ENCODE measurements at regions not wholly inside any gene's neighbourhood (a gene's known extent, or its start where the extent isn't known, plus 50 kb on each side); places are given as distances from the start of the nearest gene placed in this dataset.
"Not testable (repeated sequence)": the region's sequence is repeated elsewhere in the genome, so short reads cannot be mapped to it uniquely, and the experiment has no call there.

DNA sequence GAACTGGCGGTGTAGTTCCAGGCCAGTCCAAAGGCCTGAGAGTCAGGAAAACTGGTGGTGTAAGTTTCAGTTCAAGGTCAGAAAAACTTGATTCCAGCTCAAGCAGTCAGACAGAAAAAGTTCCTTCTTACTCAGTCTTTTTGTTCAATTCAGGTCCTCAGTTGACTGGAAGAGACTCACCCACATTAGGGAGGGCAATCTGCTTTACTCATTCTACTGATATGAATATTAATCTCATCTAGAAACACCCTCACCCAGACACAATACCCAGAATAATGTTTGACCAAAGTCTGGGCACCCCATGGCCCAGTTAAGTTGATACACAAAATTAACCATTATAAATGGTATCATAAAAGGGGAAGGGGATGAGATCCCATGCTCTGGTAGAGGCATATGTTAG, 50.1 kb upstream of the LTA4H start:
- no peak for DNase-seq

GRCh38 chr12:96086190-96086589, 50.8 kb upstream of the LTA4H start:
- DNase-seq: not testable (repeated sequence)

DNA sequence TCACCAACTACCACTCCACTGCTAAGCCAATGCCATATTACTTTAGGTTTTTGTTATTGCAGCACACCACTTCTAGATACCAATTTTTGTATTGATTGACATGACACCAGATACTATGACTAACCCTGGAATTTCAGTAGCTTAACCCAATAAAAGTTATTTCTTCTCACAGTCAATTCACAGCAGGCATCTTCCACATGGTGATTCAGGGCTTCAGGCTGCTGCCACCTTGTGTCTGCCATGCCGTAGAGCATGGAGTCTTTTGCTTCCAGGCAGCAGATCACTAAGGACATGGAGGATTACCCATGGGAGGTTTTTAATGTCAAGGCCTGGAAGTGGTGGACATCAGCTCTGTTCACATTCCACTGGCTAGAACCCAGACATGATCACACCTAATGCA, 56.4 kb upstream of the LTA4H start:
- DNase-seq: no peak

DNA sequence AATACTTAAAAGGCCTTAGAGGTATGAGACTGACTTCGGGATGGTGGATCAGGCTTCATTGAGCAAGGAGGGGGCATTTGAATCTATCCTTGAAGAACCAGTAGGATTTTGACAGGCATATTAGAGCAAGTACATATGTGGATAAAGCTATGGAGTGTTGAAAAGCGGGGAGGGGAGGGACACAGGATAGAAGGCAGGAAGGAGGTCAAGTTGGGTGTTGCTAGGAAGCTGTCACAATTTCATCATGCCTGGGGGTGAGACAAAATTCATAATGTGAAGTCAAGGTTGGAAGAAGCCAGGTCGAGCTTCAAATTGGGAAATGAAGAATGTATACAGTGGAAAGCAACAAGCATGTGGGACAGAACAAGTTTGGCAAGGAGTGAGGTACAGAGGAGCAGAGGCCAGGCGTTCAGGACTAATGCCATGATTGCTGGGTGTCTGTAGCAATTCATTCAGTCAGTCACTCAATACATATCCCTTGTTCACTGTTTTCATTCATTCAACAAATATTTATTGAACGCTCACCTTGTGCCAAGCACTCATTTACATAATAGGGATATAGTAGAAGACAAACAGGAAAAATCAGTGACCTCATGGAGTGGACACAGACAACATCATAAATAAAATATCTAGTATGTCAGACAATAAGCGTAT, 58.3 kb upstream of the LTA4H start:
- DNase-seq: no peak

- no peak for DNase-seq
These were observed 58.8 kb upstream of the LTA4H start for GRCh38 chr12:96094201-96094600.

GRCh38 chr12:96098631-96099030, 63.2 kb upstream of the LTA4H start:
- no peak for DNase-seq

GRCh38 chr12:96099421-96099820, 64.0 kb upstream of the LTA4H start:
- DNase-seq: no peak

- DNase-seq: no peak
These were observed 64.6 kb upstream of the LTA4H start for GRCh38 chr12:96099986-96100385.

DNA sequence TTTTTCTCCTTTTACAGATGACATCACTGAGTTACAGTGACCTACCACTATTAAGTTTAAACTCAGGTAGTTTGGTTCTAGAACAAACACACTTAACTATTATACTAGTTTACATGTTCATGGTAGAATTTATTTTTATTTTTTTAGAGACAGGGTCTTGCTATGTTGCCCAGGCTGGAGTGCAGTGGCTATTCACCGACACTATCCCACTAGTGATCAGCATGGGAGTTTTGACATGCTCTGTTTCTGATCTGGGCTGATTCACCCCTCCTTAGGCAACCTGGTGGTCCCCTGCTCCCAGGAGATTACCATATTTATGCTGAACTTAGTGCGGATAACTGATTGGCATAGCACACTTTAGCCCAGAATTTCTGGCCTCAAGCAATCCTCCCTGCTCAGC, 66.4 kb upstream of the LTA4H start:
- DNase-seq: no peak

- no peak for DNase-seq
These were observed 67.8 kb upstream of the LTA4H start for GRCh38 chr12:96103067-96103644.

DNA sequence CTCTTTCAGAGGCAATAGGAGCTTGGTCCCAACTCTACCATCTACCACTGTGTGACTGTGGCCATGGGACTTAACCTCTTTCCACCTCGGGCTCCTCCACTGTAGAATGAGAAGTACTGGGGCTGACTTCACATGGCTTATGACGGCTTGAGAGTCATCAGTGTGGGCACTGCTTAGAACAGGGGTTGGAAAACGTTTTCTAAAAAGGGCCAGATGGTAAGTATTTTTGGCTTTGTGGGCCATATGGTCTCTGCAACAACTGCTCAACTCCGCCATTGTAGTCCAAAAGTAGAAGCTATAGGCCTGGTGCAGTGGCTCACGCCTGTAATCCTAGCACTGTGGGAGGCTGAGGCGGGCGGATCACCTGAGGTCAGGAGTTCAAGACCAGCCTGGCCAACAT, 69.2 kb upstream of the LTA4H start:
- no peak for DNase-seq

GRCh38 chr12:96106137-96106536, 70.8 kb upstream of the LTA4H start:
- DNase-seq: no peak

- DNase-seq: no peak
These were observed 71.8 kb upstream of the LTA4H start for GRCh38 chr12:96107236-96107635.

GRCh38 chr12:96108321-96108720, 72.9 kb upstream of the LTA4H start:
- DNase-seq: peak; percentile 9

GRCh38 chr12:96108941-96109340, 73.6 kb upstream of the LTA4H start:
- not testable (repeated sequence) for DNase-seq

DNA sequence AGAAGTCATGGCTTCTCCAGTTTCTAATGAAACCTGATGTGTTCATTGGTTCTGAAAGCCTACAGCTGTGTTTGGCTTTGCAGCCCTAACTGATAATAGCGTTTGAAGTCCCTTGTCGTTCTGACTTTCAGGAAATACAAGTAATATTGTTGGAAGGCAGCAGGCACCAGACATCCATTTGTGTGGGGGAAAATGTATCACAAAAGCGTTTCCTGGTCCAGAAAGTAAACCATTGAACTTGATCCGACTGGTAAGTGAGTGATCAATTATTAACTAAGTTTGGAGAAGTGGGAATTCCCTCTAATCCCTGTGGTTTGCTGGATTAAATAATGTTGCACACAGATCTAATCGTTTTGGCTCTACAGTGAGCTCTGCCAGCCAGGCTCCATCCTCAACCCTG, 77.3 kb upstream of the LTA4H start:
- DNase-seq: no peak

DNA sequence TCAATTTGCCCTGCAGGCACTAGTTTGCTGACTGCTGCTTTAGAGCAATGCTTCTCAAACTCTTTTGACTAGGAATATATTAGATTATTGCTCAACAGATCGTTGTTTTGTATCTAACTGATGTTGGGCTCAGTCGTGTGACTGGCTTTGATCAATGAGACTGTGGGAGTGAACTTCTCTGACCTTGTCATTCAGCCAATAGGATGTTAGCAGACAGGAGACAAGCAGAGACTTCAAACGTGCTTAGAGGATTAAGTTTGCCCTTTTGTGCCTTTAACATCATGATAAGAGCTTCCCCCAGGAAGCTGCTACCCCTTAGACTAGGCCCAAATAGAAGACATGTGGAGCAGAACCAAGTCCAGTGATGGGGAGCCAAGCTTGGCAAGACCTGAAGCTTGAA, 76.7 kb upstream of the ELK3 start:
- no peak for DNase-seq

DNA sequence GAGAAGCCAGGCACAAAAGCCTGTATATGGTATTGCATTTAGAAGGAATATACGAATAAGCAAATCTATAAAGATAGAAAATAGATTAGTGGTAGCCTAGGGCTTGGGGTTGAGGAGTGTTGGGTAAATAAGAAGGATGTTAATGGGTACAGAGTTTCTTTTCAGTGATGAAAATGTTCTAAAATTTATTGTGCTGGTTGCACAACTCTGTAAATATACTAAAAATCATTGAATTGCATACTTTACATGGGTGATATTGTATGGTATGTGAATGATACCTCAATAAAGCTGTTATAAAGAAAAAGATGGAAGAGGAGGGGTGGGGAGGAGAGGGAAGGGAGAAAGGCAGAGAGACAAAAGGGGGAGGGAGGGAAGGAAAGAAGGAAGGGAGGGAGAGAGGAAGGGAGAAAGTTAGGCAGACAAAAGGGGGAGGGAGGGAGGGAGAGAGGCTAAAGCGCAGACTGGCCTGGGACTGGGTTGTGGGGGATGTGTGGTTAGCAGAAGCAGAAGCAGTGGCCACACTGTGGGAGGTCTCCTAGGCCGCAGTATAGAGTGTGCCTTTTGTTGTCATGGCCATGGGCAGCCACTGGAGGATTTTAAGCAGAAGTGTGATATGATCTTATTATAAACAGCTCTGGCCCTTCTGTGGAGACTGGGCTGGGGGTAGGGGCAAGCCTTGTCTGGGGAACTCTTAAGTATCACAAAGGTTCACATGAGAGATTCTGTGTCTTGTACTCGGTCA, 73.6 kb upstream of the ELK3 start:
- DNase-seq: no peak

DNA sequence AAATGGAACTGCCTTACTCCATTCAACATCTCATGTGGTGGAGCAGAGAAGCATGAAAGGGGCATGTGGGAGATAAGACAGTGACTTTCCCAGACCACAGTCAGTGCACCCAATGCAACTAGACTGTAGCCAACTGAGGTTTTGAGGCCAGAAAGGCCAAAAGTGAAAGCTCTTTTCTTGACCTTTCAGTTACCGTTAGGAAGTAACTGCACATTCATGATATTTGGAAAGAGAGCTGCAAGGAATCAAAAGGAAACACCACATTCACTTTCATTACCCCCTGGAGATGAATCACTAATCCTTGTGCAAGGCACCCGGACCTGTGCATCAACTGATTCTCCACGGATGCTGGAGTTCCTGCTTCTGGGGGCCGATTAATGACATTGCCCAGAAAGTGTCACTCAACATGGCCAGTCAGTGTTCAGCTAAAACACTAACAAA, 72.9 kb upstream of the ELK3 start:
- peak; percentile 22 for DNase-seq

DNA sequence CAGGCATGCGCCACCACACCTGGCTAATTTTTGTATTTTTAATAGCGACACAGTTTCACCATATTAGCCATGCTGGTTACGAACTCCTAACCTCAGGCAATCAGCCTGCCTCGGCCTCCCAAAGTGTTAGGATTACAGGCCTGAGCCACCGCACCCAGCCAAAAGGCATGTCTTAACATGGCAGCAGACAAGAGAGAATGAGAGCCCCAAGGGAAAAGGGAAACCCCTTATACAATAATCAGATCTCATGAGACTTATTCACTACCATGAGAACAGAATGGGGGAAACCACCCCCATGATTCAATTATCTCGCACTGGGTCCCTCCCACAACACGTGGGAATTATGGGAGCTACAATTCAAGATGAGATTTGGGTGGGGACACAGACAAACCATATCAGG, 65.9 kb upstream of the ELK3 start:
- DNase-seq: not testable (repeated sequence)

DNA sequence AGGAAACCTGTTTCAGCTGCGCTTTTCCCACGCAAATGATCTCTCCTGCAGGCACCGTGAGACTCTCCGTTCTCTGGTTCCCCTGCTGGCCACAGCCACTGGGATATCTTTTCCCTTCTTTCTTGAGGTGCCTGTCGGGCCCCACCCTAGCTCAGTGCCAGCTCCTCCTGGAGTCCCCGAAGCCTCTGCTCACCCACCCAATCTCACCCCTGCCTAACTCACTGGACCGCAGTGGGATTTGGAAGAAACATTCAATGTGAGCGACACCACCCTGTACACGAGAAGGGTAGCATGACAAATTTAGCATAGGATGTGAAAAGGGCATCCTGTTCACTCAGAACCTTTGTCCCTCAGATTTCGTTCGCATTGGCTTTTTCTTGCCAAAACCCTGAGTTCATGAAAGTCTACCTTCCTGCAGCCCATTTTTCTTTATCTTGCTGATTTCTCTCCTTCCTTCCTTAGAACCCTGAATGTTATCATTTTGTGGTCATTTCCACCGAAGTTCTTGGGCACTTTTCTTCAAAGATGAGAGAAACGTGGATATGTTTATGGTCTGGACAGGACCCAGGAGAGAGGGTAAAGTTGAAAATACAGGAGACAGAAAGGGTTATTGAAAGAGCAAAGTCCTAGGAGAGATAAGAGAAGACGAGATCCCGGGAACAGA, 63.6 kb upstream of the ELK3 start:
- no peak for DNase-seq

- DNase-seq: no peak
These were observed 62.9 kb upstream of the ELK3 start for GRCh38 chr12:96131230-96131788.

- DNase-seq: no peak
These were observed 61.4 kb upstream of the ELK3 start for GRCh38 chr12:96132819-96133218.

DNA sequence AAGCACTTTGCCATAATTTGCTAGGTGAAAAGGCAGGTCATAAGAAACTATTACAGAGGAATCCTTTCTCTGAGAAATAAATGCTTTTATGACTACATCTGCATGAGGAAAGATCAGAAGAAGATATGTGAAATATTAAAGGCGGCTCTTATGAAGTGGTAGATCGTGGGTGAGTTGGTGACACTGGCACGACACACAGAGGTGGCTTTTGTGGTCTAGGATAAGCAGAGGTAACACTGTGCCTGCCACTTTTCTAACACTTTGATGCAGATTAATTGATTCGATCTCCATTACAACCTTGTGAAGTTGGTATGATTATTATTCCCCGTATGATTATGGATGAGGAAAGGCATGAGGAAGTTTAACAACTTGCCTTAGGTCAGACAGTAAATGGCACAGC, 60.0 kb upstream of the ELK3 start:
- no peak for DNase-seq

Measured in activated CD4-positive, alpha-beta T cell treated with anti-CD3 and anti-CD28 coated beads, Interleukin-2, amount 50 U/mL, for 16 hours (primary cell).